A673 (cell line): ENCODE measurements at regions not wholly inside any gene's neighbourhood (a gene's known extent, or its start where the extent isn't known, plus 50 kb on each side); places are given as distances from the start of the nearest gene placed in this dataset.

Source experiments
- BruUV-seq: library from RNA; stranded (reverse); fragments of 400-500 nt; replicated peaks from 2 replicates; lab custom pipeline; 2021; lab: Mats Ljungman, UMichigan
- CTCF ChIA-PET: fragments of 300-600 bp; sonication (Branson Sonifier 250); formaldehyde crosslinking; loops from one replicate; lab custom pipeline; 2022; ENCODE audit warnings: antibody characterized with exemption; lab: Charles Lee
- POLR2A ChIA-PET: fragments of 300-600 bp; sonication (Branson Sonifier 250); formaldehyde crosslinking; loops from one replicate; lab custom pipeline; 2022; ENCODE audit warnings: antibody characterized with exemption; ENCODE audit not compliant: low non-redundant PET; lab: Charles Lee
- DNase-seq: peaks from one replicate; pipeline ENCODE4 v3.0.0-alpha.2; 2015; ENCODE audit warnings: low spot score
- H3K27ac ChIP-seq: fragments of 200-600 bp; sonication (generic); 2 replicates; pipeline ENCODE4 v1.5.1; 2016; ENCODE audit warnings: mixed run types, low read depth, mild to moderate bottlenecking, mixed read lengths, antibody characterized with exemption, low read length; ENCODE audit not compliant: poor library complexity, severe bottlenecking
- H3K27me3 ChIP-seq: fragments of 200-600 bp; sonication (generic); replicated peaks from 2 replicates; pipeline ENCODE4 v1.6.1; 2017; ENCODE audit warnings: mixed run types, low read depth, mild to moderate bottlenecking, mixed read lengths, antibody characterized with exemption, low read length; ENCODE audit not compliant: insufficient read depth, poor library complexity
- H3K36me3 ChIP-seq: fragments of 200-600 bp; sonication (generic); 2 replicates; pipeline ENCODE4 v1.6.1; 2016; ENCODE audit warnings: mixed run types, mild to moderate bottlenecking, mixed read lengths, antibody characterized with exemption, low read length; ENCODE audit not compliant: insufficient read depth, poor library complexity, severe bottlenecking
- H3K4me1 ChIP-seq: fragments of 200-600 bp; sonication (generic); 2 replicates; pipeline ENCODE4 v1.6.1; 2017; ENCODE audit warnings: mixed run types, mild to moderate bottlenecking, mixed read lengths, antibody characterized with exemption, low read length; ENCODE audit not compliant: insufficient read depth, poor library complexity, severe bottlenecking
- H3K4me3 ChIP-seq: fragments of 200-600 bp; sonication (generic); 2 replicates; pipeline ENCODE4 v1.5.1; 2016; ENCODE audit warnings: low read depth, mixed run types, mild to moderate bottlenecking, mixed read lengths, low read length; ENCODE audit not compliant: poor library complexity, severe bottlenecking
- H3K9me3 ChIP-seq: fragments of 200-600 bp; sonication (generic); 2 replicates; pipeline ENCODE4 v1.6.1; 2016; ENCODE audit warnings: mixed run types, low read depth, mild to moderate bottlenecking, mixed read lengths, antibody characterized with exemption, low read length; ENCODE audit not compliant: poor library complexity, severe bottlenecking
- EZH2 ChIP-seq: fragments of 200-600 bp; sonication (generic); IDR thresholded peaks from 2 replicates; pipeline ENCODE4 v1.6.1; 2017; ENCODE audit warnings: borderline replicate concordance, low read depth, mild to moderate bottlenecking, mixed read lengths, antibody characterized with exemption, low read length; ENCODE audit not compliant: poor library complexity, severe bottlenecking
- intact Hi-C: fragments of 100-400 bp; cut with micrococcal nuclease; formaldehyde crosslinking; loops from one replicate; pipeline ENCODE4 v1.10.0; 2022; ENCODE audit not compliant: unreplicated experiment
- TF ChIP-seq, protein P1 (sequence below): fragments of 300-800, 200-600 bp; sonication (generic); conservative IDR thresholded peaks from 2 replicates; pipeline ENCODE4 v1.5.1; 2017; ENCODE audit warnings: low read depth, mild to moderate bottlenecking, antibody characterized with exemption, low read length, moderate library complexity, mixed read lengths

DNA sequence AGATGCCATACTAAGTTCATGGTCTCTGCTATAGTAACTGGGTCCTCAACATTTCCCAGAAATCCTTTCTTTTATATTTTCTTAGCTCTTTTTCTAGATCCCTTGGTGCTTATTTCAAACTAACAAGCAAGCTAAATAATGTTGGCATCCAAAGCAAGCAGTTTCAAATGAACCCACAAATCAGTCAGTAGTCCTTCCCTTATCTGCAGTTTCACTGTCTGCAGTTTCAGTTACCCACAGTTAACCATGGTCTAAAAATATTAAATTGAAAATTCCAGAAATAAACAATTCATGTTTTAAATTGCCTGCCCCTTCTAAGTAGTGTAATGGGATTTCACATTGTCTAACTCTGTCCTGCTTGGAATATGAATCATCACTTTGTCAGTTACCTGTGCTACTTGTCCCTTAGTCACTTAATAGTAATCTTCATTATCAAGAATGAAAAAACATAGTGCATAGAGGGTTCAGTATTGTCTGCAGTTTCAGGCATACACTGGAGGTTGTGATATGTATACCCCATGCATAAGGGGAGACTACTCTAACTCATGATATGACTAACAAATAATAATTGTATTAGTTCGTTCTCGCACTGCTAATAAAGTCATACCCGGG is 633.7 kb downstream of the MECOM start:
- no peak for DNase-seq
- Histone ChIP-seq H3K4me1 (no peaks in the 10 kb centered on the region), H3K36me3 (no peaks in the 10 kb centered on the region), H3K27me3 (peaks cover 21% of the 10 kb centered on the region), H3K4me3 (no peak overlapping the region), H3K9me3 (no peaks in the 10 kb centered on the region), H3K27ac (no peak overlapping the region)
- intact Hi-C loops, result no loop called here
- ChIA-PET CTCF (no interaction called here), POLR2A (no interaction called here)
- no TSS peak for BruUV-seq
- no peak for TF ChIP-seq EZH2
- TF ChIP-seq, protein P1, sequence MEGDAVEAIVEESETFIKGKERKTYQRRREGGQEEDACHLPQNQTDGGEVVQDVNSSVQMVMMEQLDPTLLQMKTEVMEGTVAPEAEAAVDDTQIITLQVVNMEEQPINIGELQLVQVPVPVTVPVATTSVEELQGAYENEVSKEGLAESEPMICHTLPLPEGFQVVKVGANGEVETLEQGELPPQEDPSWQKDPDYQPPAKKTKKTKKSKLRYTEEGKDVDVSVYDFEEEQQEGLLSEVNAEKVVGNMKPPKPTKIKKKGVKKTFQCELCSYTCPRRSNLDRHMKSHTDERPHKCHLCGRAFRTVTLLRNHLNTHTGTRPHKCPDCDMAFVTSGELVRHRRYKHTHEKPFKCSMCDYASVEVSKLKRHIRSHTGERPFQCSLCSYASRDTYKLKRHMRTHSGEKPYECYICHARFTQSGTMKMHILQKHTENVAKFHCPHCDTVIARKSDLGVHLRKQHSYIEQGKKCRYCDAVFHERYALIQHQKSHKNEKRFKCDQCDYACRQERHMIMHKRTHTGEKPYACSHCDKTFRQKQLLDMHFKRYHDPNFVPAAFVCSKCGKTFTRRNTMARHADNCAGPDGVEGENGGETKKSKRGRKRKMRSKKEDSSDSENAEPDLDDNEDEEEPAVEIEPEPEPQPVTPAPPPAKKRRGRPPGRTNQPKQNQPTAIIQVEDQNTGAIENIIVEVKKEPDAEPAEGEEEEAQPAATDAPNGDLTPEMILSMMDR, result no peak

GRCh38 chr3:169028716-169029115 is 634.8 kb downstream of the MECOM start:
- Histone ChIP-seq H3K4me1 (no peaks in the 10 kb centered on the region), H3K4me3 (no peak overlapping the region), H3K27ac (no peak overlapping the region), H3K9me3 (no peaks in the 10 kb centered on the region), H3K36me3 (no peaks in the 10 kb centered on the region), H3K27me3 (peaks cover 18% of the 10 kb centered on the region)
- ChIA-PET CTCF (no interaction called here), POLR2A (no interaction called here)
- no TSS peak for BruUV-seq
- intact Hi-C loops, result no loop called here
- TF ChIP-seq, protein P1, result no peak
- TF ChIP-seq EZH2, result no peak
- DNase-seq, result no peak

GRCh38 chr3:169026543-169027182 is 636.8 kb downstream of the MECOM start:
- no TSS peak for BruUV-seq
- H3K36me3 ChIP-seq, result no peaks in the 10 kb centered on the region
- TF ChIP-seq, protein P1, result no peak
- intact Hi-C loops, result no loop called here
- H3K4me3 ChIP-seq, result no peak overlapping the region
- CTCF ChIA-PET, result no interaction called here
- H3K27ac ChIP-seq, result no peak overlapping the region
- POLR2A ChIA-PET, result no interaction called here
- DNase-seq, result no peak
- no peaks in the 10 kb centered on the region for H3K9me3 ChIP-seq
- peaks cover 22% of the 10 kb centered on the region for H3K27me3 ChIP-seq
- H3K4me1 ChIP-seq, result no peaks in the 10 kb centered on the region
